Coronary artery (tissue), 2 donors: ENCODE measurements at regions not wholly inside any gene's neighbourhood (a gene's known extent, or its start where the extent isn't known, plus 50 kb on each side); places are given as distances from the start of the nearest gene placed in this dataset.
"Not testable (repeated sequence)": the region's sequence is repeated elsewhere in the genome, so short reads cannot be mapped to it uniquely, and the experiment has no call there.

Experiments used
- DNase-seq: peaks from one replicate; pipeline ENCODE4 v3.0.0-alpha.2; 2017; ENCODE audit warnings: low spot score
- H3K27ac ChIP-seq, 2 donors: fragments of 200-600 bp; sonication (generic); one replicate each; pipeline ENCODE4 v1.5.1; 2016 to 2019
- H3K4me3 ChIP-seq: fragments of 200-600 bp; sonication (generic); 2 replicates; pipeline ENCODE4 v1.5.1; 2016; ENCODE audit warnings: mild to moderate bottlenecking, moderate library complexity
- TF ChIP-seq, protein P1 (sequence below): fragments of 200-600 bp; sonication (generic); IDR thresholded peaks from one replicate; pipeline ENCODE4 v1.5.1; 2019; ENCODE audit warnings: antibody characterized with exemption

DNA sequence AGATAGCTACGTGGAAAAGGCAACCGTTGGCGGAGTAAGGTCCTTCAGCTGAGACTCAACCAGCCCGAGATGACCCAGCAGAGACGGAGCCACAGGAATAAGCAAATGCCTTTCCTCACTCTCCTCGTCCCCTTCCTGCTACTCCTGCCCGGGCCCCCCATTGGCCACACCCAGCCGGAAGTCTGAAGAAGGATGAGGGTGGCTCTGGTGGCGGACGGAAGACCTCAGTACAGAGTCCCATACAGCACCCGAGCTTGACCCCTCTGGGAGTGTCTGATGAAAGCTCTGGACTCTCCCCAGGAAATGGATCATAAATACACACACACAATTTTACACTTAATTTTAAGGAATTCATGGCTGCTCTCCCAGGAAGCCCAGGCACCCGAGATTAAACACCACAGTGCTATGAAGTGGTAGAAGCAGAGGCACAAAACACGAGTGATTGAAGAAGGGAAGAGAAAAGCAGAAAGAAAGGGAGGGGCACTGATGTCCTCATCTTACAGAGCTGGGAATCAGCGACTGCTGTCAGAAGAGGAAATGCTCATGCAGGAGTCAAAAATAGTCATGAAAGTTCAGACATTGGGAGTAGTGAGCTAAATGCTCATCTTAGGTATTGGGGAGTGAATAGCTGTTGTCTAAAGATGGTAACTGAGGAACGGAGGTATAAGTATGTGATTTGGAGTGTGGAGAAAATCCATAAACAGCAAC is 125.6 kb downstream of the BANF2 start:
- no peak overlapping the region for H3K4me3 ChIP-seq
- TF ChIP-seq, protein P1, sequence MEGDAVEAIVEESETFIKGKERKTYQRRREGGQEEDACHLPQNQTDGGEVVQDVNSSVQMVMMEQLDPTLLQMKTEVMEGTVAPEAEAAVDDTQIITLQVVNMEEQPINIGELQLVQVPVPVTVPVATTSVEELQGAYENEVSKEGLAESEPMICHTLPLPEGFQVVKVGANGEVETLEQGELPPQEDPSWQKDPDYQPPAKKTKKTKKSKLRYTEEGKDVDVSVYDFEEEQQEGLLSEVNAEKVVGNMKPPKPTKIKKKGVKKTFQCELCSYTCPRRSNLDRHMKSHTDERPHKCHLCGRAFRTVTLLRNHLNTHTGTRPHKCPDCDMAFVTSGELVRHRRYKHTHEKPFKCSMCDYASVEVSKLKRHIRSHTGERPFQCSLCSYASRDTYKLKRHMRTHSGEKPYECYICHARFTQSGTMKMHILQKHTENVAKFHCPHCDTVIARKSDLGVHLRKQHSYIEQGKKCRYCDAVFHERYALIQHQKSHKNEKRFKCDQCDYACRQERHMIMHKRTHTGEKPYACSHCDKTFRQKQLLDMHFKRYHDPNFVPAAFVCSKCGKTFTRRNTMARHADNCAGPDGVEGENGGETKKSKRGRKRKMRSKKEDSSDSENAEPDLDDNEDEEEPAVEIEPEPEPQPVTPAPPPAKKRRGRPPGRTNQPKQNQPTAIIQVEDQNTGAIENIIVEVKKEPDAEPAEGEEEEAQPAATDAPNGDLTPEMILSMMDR = no peak
- no peak for DNase-seq

DNA sequence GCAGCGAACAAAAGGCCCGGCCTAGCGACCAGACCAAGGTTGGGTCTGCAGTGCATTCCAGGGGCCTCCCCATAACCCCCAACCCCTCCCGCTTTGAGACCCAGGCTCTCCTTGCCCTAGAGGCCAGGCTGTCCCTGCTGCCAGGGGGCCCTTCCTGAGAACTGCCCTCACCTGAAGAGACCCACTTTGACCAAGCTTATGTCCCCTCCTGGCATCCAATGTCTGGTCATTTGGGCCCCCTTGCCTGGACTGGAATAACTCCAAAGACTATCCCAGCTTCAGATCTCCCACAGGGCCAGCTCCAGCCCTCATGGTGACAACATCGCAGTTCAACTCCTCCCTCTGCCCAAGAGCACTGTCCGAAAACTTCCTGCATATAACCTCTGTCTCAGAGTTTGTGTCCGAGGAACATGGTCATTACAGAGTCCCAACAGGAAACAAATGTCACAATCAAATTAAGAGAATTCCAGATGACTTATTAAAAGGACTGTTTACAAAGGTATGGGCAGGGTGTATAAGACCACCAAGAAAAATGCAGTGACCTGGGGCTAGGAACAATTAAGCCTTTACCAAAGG is 125.0 kb downstream of the BANF2 start:
- TF ChIP-seq, protein P1 = no peak
- H3K4me3 ChIP-seq = no peak overlapping the region
- no peak overlapping the region for H3K27ac ChIP-seq
- DNase-seq = no peak

More for the DNA sequence above, 125.6 kb downstream of the BANF2 start:
- H3K27ac ChIP-seq = peak overlapping the region in 1 of 2 donors; percentile 11

DNA sequence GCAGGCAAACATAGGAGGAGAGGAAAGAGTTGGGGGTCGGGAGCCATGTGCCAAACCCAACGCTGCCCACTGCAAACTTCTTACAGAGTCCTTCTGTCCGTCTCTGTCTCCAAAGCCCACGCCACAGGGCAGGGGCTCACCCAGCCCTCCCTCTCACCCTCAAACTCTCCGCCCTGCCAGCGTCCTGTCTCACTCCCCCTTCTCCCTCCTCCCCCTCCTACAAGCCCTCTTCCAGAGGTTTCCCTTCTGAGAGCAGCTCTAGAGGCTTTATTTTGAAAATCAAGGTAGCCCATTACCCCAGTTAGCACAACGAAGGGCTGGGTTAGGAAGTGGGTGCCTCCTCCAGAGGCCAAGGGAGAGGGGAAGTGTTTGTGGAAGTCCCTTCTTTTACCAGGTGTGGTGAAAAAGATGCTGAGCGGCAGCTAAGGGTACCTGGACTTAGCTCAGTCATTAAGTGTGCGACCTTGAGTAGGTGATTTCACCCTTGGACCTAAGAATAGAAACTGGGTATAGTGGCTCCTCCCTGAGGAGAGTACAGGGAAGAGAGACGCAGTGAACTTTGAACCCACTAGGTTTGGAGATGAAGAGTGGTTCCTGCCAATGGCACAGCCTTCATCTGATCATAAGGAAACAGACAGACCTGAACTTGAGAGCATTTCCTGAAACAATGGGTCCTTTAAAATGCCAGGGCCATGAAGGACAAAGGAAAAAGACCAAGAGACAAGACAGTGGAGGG is 123.8 kb downstream of the BANF2 start:
- TF ChIP-seq, protein P1 = no peak
- DNase-seq = no peak
- H3K4me3 ChIP-seq = no peak overlapping the region
- no peak overlapping the region for H3K27ac ChIP-seq

DNA sequence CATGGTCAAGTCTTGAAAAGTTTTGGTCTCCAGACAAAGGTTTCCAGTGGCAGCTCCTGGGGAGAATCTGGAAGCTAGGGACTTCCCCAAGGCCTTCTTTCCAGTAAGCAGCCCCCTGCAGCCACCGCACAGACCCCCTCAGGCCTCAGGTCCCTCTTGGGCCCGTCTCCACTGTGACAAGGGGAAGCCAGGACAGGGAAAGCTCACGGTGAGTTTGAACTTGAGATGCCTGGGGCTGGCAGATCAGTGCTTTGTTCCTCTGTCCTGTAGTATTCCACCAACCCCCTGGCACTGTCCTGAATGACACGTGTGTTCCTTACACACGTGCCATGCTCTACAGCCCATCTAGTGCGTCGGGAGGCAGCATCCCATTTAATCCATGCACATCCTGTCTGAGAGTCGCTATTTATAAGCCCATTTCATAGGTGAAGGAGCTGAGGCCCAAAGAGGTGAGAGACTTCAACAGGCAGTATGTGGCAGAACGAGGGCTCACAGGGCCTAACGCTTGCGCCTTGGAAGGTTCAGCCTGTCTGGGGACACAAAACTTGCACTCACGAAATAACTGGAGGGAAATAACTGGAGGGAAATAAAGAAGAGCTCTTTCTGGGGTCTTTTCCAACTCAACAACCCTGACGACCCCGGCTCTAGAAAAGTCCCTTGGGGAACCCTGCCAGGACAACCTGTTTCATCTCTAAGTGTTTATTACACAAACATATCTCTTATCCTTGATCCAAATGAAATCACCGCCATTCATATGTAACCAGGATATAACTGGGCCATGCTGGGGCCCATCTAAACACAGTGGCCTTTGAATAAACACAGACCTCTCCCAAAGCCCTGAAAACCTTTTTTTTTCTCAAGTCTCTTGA is 123.0 kb downstream of the BANF2 start:
- DNase-seq = no peak
- TF ChIP-seq, protein P1 = no peak

DNA sequence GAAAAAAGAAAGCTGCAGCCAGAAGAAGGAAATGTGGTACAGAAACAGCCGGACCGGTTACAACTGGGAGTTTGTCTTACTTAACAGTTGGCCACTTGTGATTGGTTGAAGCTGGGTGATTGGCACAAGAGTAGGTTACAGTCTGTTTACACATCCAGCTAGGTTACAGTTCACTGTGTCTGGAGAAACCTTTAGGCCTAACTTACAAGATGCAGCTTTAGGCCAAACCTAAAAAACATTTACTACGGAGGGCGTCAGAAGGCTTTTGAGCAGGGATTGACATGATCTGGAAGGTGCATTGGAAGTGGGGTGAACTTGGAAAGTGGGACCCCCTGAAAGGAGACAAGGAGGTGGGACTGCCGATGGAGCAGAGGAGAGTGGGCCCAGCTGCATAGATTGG is 122.3 kb downstream of the BANF2 start:
- TF ChIP-seq, protein P1 = no peak
- no peak overlapping the region for H3K4me3 ChIP-seq
- H3K27ac ChIP-seq = no peak overlapping the region
- DNase-seq = no peak

More for the DNA sequence above, 123.0 kb downstream of the BANF2 start:
- Histone ChIP-seq H3K27ac (no peak overlapping the region), H3K4me3 (no peak overlapping the region)

DNA sequence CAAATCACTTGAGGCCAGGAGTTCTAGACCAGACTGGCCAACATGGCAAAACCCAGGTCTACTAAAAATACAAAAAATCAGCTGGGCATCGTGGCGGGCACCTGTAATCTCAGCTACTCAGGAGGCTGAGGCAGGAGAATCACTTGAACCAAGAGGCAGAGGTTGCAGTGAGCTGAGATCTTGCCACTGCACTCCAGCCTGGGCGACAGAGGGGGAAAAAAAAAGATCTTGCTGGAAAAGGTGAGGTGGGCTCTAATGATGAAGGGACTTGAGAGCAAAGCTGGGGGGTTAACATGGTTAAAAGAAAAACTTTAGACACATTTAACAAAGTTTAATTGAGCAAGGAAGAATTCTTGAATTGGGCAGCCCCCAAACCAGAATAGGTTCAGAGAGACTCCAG is 121.8 kb downstream of the BANF2 start:
- not testable (repeated sequence) for H3K27ac ChIP-seq, DNase-seq, H3K4me3 ChIP-seq
